ENCODE measurements at regions not wholly inside any gene's neighbourhood (a gene's known extent, or its start where the extent isn't known, plus 50 kb on each side); places are given as distances from the start of the nearest gene placed in this dataset.

GRCh38 chr1:30299393-30299792 is 424.0 kb downstream of the MATN1 start:
- TF ChIP-seq CTCF (IDR thresholded peaks at IDR 0.05; ENCODE audit: low read depth, low read length, poor library complexity, severe bottlenecking) (no peak), EZH2phosphoT487 (IDR thresholded peaks at IDR 0.05; ENCODE audit: borderline replicate concordance, low read length) (no peak)
- Histone ChIP-seq H3K27ac (ENCODE audit: low read depth, low read length) (no peak overlapping the region), H3K27me3 (ENCODE audit: control insufficient read depth, low read length) (no peaks in the 10 kb centered on the region), H3K9me2 (replicated peaks; ENCODE audit: control insufficient read depth, low read length) (no peaks in the 10 kb centered on the region), H3K79me2 (ENCODE audit: control insufficient read depth, low read length) (no peaks in the 10 kb centered on the region), H3F3A (ENCODE audit: control insufficient read depth, insufficient read depth) (no peaks in the 10 kb centered on the region), H3K36me3 (ENCODE audit: control insufficient read depth, low read length) (no peaks in the 10 kb centered on the region), H3K4me1 (ENCODE audit: control insufficient read depth, low read length) (no peaks in the 10 kb centered on the region), H4K20me1 (ENCODE audit: control insufficient read depth, insufficient read depth, low read depth, low read length) (no peaks in the 10 kb centered on the region), H3K9me3 (ENCODE audit: control insufficient read depth, insufficient read depth, low read length) (no peaks in the 10 kb centered on the region), H3K4me3 (ENCODE audit: low read length) (no peak overlapping the region), H3K4me2 (ENCODE audit: low read length) (no peak overlapping the region)

- Histone ChIP-seq H3K27ac (ENCODE audit: low read depth, low read length) (no peak overlapping the region), H3K4me1 (ENCODE audit: control insufficient read depth, low read length) (no peaks in the 10 kb centered on the region), H3K4me2 (ENCODE audit: low read length) (no peak overlapping the region), H3K27me3 (ENCODE audit: control insufficient read depth, low read length) (peaks cover 8% of the 10 kb centered on the region; the same call in 1 of the 2 replicates), H3K36me3 (ENCODE audit: control insufficient read depth, low read length) (no peaks in the 10 kb centered on the region), H3K4me3 (ENCODE audit: low read length) (no peak overlapping the region), H3K79me2 (ENCODE audit: control insufficient read depth, low read length) (no peaks in the 10 kb centered on the region), H4K20me1 (ENCODE audit: control insufficient read depth, insufficient read depth, low read depth, low read length) (no peaks in the 10 kb centered on the region), H3K9me3 (ENCODE audit: control insufficient read depth, insufficient read depth, low read length) (no peaks in the 10 kb centered on the region), H3F3A (ENCODE audit: control insufficient read depth, insufficient read depth) (no peaks in the 10 kb centered on the region), H3K9me2 (replicated peaks; ENCODE audit: control insufficient read depth, low read length) (no peaks in the 10 kb centered on the region)
- TF ChIP-seq EZH2phosphoT487 (IDR thresholded peaks at IDR 0.05; ENCODE audit: borderline replicate concordance, low read length) (no peak), CTCF (IDR thresholded peaks at IDR 0.05; ENCODE audit: low read depth, low read length, poor library complexity, severe bottlenecking) (no peak)
Measured at GRCh38 chr1:30295674-30296073, 427.7 kb downstream of the MATN1 start.

- Histone ChIP-seq H3K9me3 (ENCODE audit: control insufficient read depth, insufficient read depth, low read length) (no peaks in the 10 kb centered on the region), H3K4me1 (ENCODE audit: control insufficient read depth, low read length) (no peaks in the 10 kb centered on the region), H4K20me1 (ENCODE audit: control insufficient read depth, insufficient read depth, low read depth, low read length) (no peaks in the 10 kb centered on the region), H3K79me2 (ENCODE audit: control insufficient read depth, low read length) (no peaks in the 10 kb centered on the region), H3K27ac (ENCODE audit: low read depth, low read length) (no peak overlapping the region), H3F3A (ENCODE audit: control insufficient read depth, insufficient read depth) (no peaks in the 10 kb centered on the region), H3K27me3 (ENCODE audit: control insufficient read depth, low read length) (peaks cover 8% of the 10 kb centered on the region; the same call in 1 of the 2 replicates), H3K4me2 (ENCODE audit: low read length) (no peak overlapping the region), H3K4me3 (ENCODE audit: low read length) (no peak overlapping the region), H3K9me2 (replicated peaks; ENCODE audit: control insufficient read depth, low read length) (no peaks in the 10 kb centered on the region), H3K36me3 (ENCODE audit: control insufficient read depth, low read length) (no peaks in the 10 kb centered on the region)
- TF ChIP-seq CTCF (IDR thresholded peaks at IDR 0.05; ENCODE audit: low read depth, low read length, poor library complexity, severe bottlenecking) (no peak), EZH2phosphoT487 (IDR thresholded peaks at IDR 0.05; ENCODE audit: borderline replicate concordance, low read length) (no peak)
Measured at GRCh38 chr1:30295266-30295665, 428.1 kb downstream of the MATN1 start.
